Spinal cord (tissue), 9 donors: ENCODE measurements at regions not wholly inside any gene's neighbourhood (a gene's known extent, or its start where the extent isn't known, plus 50 kb on each side); places are given as distances from the start of the nearest gene placed in this dataset.

ENCODE experiments used
- DNase-seq, 6 donors: peaks; one replicate each; pipeline versions ENCODE4 v3.0.0 to v3.0.0-alpha.2; 2013 to 2015; ENCODE audit warnings: low spot score in 6 of 6, low read depth in 4 of 6
- H3K27ac ChIP-seq: one replicate; pipeline ENCODE4 v1.5.1; 2013; ENCODE audit warnings: low read depth, low read length, control low read depth
- H3K27me3 ChIP-seq: one replicate; pipeline ENCODE4 v1.6.1; 2013; ENCODE audit warnings: low read length; ENCODE audit not compliant: control insufficient read depth, insufficient read depth
- H3K36me3 ChIP-seq: one replicate; pipeline ENCODE4 v1.6.1; 2013; ENCODE audit warnings: low read length; ENCODE audit not compliant: control insufficient read depth, insufficient read depth
- H3K4me1 ChIP-seq: one replicate; pipeline ENCODE4 v1.6.1; 2013; ENCODE audit warnings: low read length; ENCODE audit not compliant: control insufficient read depth, insufficient read depth
- H3K4me3 ChIP-seq: one replicate; pipeline ENCODE4 v1.5.1; 2013; ENCODE audit warnings: low read depth, low read length, control low read depth
- H3K9me3 ChIP-seq: one replicate; pipeline ENCODE4 v1.6.1; 2013; ENCODE audit warnings: low read length; ENCODE audit not compliant: control insufficient read depth, insufficient read depth
- WGBS: methylation state at CpG from one replicate; pipeline ENCODE4 v1.1.5; 2013; ENCODE audit warnings: missing lambda C conversion rate; ENCODE audit not compliant: insufficient coverage; 5-methylcytosine and 5-hydroxymethylcytosine counted together
- donor health status: healthy.

DNA sequence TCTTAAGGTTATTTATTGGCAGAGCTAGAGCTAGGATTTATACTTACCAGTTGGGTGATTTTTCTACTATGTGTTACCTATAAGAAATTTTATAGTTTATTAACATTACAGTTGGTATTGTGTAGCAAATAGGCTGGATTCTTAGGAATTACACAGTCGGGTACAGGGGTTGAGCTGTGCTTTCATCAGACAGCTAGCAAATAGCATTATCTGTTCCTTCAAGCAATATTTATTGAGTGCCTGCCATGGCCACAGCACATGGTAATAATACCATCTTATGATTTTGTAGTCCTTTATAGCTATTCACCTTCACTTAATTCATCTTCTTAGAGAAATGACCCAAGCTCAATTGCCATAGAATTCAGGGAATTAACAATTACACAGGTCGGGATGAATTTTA lies 109.4 kb upstream of the PACRGL start:
- Histone ChIP-seq H3K4me1 (no peaks in the 10 kb centered on the region), H3K4me3 (no peak overlapping the region), H3K9me3 (no peaks in the 10 kb centered on the region), H3K27me3 (no peaks in the 10 kb centered on the region), H3K36me3 (no peaks in the 10 kb centered on the region), H3K27ac (no peak overlapping the region)
- DNase-seq = no peak
- WGBS = no CpG with 5 or more reads among the region's 2 CpGs

DNA sequence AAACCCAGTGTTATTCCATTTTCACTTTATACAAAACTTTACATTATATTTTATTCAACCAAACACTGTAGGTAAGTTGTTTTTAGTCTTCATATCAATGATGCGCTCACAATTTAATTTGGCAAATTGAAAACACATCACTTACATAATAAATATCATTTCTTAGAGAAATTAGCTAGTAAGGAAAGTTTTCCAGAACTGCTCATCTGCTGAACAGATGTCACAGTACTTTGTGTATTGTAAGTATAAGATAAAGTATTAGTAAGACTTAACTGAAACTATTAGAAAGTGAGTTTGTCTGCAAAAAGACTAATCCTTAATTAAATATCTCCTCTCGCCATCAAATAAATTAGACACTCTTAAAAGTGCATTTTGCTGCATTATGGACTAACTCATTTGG lies 108.7 kb upstream of the PACRGL start:
- H3K4me3 ChIP-seq = no peak overlapping the region
- WGBS = no CpG with 5 or more reads among the region's 2 CpGs
- H3K27ac ChIP-seq = no peak overlapping the region
- no peaks in the 10 kb centered on the region for H3K27me3 ChIP-seq
- no peaks in the 10 kb centered on the region for H3K4me1 ChIP-seq
- H3K9me3 ChIP-seq = no peaks in the 10 kb centered on the region
- no peak for DNase-seq
- H3K36me3 ChIP-seq = no peaks in the 10 kb centered on the region

DNA sequence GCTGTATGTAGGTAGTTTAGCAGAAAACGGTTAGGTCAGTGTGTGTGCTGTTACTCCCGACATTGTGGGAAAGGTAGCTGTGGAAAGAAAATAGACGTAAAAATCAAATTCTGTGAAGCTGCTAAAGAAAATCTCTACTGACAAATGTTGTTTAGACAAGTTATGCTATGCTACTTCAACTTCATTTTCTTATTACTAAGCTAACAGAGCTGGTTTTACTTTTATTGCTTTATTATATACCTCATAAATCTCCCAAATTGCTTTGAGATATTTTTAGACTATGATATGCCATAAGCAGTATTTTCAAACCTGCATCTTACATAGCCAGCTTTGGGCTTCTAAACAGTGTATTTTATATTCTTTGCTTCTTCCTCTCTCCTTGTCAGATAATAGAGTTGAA lies 108.2 kb upstream of the PACRGL start:
- DNase-seq = peak in 1 of 6 donors; percentile 73

DNA sequence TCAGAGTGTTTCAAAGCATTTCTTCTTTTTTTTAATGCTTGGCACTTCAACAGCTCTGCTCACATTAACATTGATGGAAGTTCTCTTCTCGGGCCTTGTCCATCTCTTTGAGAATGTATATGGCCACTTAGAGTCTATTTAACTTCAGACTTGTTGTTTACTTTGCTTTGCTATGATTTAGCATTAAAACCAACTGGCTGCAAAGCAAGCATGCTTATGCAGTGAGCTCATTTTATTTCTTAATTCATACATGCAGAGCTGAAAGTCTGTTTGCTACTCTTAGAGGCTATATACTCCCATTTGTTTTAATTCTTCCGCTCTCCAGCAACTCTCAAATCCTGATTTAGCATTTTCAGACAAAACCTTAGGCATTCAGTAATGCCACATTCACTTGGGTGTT lies 107.6 kb upstream of the PACRGL start:
- no CpG with 5 or more reads among the region's 2 CpGs for WGBS
- no peaks in the 10 kb centered on the region for H3K4me1 ChIP-seq
- no peak overlapping the region for H3K4me3 ChIP-seq
- no peaks in the 10 kb centered on the region for H3K27me3 ChIP-seq
- no peak overlapping the region for H3K27ac ChIP-seq
- H3K9me3 ChIP-seq = no peaks in the 10 kb centered on the region
- peak in 1 of 6 donors; percentile 38 for DNase-seq
- H3K36me3 ChIP-seq = no peaks in the 10 kb centered on the region

More for the DNA sequence above, 108.2 kb upstream of the PACRGL start:
- 60% methylated on average over 1 of the region's 3 CpGs for WGBS
- Histone ChIP-seq H3K9me3 (no peaks in the 10 kb centered on the region), H3K27ac (no peak overlapping the region), H3K27me3 (no peaks in the 10 kb centered on the region), H3K4me1 (no peaks in the 10 kb centered on the region), H3K36me3 (no peaks in the 10 kb centered on the region), H3K4me3 (no peak overlapping the region)

DNA sequence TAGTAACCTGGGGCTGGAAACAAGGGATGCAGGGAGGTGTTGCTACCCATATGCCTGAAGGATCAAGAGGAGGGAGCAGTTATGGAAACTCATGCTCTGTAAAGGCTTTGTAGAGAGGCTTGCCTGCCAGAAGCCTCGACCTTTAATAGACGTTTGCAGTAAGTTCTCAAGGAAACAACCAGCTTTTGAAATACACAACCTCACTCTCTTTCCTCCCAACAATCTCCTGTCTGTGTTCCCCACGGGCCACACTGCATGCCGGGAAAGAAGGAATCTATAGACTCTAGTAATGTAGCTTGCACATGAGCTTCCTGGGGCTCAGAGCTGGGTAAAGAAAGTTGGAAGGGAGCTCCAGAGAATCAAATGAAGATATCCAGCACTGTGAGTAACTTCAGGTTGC lies 101.6 kb upstream of the PACRGL start:
- no CpG with 5 or more reads among the region's 4 CpGs for WGBS
- DNase-seq = no peak
- no peaks in the 10 kb centered on the region for H3K27me3 ChIP-seq

DNA sequence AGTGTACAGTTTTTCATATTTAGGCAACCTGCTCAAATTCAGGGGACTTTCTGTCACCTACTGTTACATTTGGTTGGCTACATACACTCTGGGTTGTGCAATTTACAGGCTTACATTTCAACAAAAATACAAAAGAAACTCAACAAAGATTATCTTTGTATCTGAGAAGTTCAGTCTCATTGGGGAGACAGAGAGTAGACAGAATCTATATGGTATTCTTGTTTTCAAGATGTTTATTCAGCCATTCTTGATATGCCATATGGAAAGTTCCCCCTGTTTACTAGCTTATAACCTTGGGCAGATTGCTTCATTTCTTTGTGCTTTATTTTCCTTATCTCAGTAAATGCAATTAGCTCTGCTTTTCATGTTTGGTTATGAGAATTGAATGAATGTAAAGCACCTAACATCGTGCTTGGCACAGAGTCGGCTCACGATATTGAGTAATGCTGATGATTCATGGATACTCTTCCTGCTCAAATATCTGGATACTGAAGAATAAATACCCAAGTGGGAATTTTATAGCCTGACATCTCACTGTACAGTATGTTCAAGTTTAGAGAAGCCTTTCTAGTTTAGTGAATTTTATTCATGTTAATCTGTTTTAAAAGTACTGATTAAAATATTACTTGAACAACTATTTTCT lies 96.5 kb upstream of the PACRGL start:
- no peak overlapping the region for H3K4me3 ChIP-seq
- H3K4me1 ChIP-seq = no peaks in the 10 kb centered on the region
- DNase-seq = no peak
- H3K27ac ChIP-seq = no peak overlapping the region
- H3K36me3 ChIP-seq = no peaks in the 10 kb centered on the region
- WGBS = no CpG with 5 or more reads among the region's 3 CpGs
- no peaks in the 10 kb centered on the region for H3K27me3 ChIP-seq
- H3K9me3 ChIP-seq = no peaks in the 10 kb centered on the region

More for the DNA sequence above, 101.6 kb upstream of the PACRGL start:
- H3K4me3 ChIP-seq = no peak overlapping the region
- no peaks in the 10 kb centered on the region for H3K36me3 ChIP-seq
- no peaks in the 10 kb centered on the region for H3K4me1 ChIP-seq
- H3K27ac ChIP-seq = no peak overlapping the region
- no peaks in the 10 kb centered on the region for H3K9me3 ChIP-seq

DNA sequence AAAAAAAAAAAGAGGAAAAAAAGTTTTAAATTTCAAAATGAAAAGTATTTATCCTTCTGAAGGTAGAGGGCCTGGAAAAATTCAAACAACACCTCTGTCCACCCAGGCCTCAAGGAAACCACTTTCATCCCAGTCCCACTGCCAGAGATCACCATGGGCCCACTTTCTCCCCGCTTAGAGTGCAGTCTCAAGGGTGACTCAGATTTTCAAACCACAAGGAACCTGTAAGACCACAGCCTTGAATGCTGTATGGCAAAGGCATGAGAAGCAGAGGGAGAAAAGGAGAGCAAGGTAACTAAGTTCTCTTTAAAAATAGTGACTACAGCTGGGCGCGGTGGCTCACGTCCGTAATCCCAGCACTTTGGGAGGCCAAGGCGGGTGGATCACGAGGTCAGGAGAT lies 87.9 kb upstream of the PACRGL start:
- Histone ChIP-seq H3K4me3 (no peak overlapping the region), H3K9me3 (no peaks in the 10 kb centered on the region), H3K27ac (no peak overlapping the region), H3K4me1 (no peaks in the 10 kb centered on the region), H3K36me3 (peaks cover 4% of the 10 kb centered on the region), H3K27me3 (no peaks in the 10 kb centered on the region)
- DNase-seq = no peak
- no CpG with 5 or more reads among the region's 7 CpGs for WGBS

DNA sequence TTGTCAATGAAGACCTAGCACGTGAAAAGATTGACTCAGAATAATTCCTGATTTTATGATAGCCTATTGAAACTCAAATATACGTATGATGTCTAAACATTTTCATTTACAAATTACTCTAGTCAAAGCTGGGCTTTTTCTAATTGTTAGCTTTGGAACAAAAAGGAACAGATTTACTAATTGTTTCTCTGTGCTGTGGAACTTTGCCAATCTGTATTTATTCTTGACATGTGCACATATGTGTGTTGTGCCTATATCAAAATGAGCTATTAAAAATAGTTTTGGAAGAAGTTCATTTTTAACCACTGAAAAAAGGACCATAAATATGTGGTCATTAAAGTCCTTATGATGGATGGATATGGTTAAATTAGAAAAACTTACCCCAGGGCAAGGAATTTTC lies 85.4 kb upstream of the PACRGL start:
- peaks cover 4% of the 10 kb centered on the region for H3K36me3 ChIP-seq
- no peak overlapping the region for H3K4me3 ChIP-seq
- H3K9me3 ChIP-seq = no peaks in the 10 kb centered on the region
- no peak overlapping the region for H3K27ac ChIP-seq
- no peaks in the 10 kb centered on the region for H3K27me3 ChIP-seq
- WGBS = no CpG with 5 or more reads among the region's 2 CpGs
- DNase-seq = peak in 1 of 6 donors; percentile 29
- H3K4me1 ChIP-seq = peaks cover 3% of the 10 kb centered on the region

DNA sequence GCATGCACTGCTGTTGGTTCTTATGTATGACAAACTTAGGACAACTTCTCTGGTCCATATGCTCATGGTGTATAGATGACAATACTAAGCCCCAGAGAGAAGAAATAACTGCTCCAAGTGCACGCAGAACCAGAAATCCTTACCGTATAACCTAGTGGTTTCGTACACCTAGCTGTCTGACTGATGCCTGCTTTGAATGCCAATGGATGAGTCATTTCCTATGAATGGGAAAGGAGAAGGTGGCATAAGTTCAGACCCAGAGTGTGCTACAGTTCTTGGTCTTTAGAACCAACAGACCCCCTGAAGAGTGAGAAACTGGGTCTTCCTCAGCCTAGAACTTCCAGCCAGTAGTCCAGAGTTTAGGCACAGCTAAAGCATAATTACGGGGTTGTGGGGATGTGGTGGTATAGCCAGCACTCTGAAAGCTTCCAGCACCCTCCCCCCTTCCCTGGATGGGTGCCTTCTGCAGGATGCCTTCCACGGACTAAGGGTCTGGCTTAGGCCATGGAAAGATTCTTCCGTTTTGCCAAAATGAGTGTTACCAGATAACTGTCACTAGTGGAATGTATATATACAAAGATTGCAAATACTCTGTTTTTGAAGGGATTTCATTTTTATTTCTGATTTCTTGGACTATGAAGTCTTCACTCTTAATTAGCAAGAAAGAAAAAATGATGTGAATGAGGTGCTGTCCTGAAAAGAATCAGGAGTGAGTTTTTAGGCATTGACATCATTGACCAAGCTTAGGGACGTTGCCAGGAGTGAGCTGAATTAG lies 84.6 kb upstream of the PACRGL start:
- peaks cover 3% of the 10 kb centered on the region for H3K4me1 ChIP-seq
- H3K4me3 ChIP-seq = no peak overlapping the region
- WGBS = 97% methylated on average over 3 of the region's 7 CpGs
- no peak overlapping the region for H3K27ac ChIP-seq
- H3K27me3 ChIP-seq = no peaks in the 10 kb centered on the region
- H3K9me3 ChIP-seq = no peaks in the 10 kb centered on the region
- no peak for DNase-seq
- peaks cover 4% of the 10 kb centered on the region for H3K36me3 ChIP-seq

DNA sequence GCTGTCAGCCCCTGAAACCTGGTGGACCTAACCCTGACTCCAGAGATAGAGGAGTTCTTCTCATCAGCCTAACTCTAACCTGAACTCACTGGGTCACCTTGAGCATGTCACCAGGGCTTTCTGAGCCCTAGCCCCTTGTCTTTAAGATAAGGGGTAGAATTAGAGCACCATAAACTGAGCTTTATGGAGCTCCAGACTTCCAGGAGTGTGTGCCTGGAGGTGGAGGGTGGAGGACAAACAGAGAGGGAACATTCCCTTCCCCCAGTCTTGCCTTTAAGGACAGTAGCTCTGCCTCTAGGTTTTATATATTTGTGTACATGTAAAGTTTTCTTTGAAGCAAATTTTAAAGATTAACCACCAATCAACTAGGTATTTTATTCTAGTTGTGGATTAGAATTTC lies 83.9 kb upstream of the PACRGL start:
- Histone ChIP-seq H3K9me3 (no peaks in the 10 kb centered on the region), H3K36me3 (peaks cover 4% of the 10 kb centered on the region), H3K27me3 (no peaks in the 10 kb centered on the region), H3K4me3 (no peak overlapping the region), H3K27ac (no peak overlapping the region), H3K4me1 (peaks cover 3% of the 10 kb centered on the region)
- no peak for DNase-seq
